ENCODE measurements at regions not wholly inside any gene's neighbourhood (a gene's known extent, or its start where the extent isn't known, plus 50 kb on each side); places are given as distances from the start of the nearest gene placed in this dataset.

DNA sequence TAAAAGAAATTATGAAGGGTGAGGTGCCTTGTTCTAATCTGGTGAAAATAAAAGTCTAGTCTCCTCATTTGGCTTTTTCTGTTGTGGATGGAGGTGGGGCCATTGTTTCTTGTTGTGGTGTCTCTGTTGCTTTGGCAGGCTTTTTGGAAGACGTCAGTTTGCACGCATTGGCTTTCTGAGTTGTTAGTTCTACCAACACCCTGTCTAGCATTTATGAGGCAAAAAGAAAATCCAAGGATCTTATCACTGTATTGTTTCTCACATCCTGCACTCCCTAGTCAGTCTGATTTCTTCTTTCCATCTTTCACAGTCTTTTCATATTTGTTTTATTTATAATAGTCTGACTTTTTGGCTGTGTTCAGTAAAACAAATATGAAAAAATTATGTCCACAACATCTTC is 898.3 kb downstream of the REEP3 start:
- TF ChIP-seq CTCF (IDR thresholded peaks at IDR 0.05) (no peak), POLR2AphosphoS5 (IDR thresholded peaks at IDR 0.05) (no peak), EP300 (IDR thresholded peaks at IDR 0.05) (no peak), POLR2A (IDR thresholded peaks at IDR 0.05) (no peak)
